Fibroblast of lung (primary cell): ENCODE measurements at regions not wholly inside any gene's neighbourhood (a gene's known extent, or its start where the extent isn't known, plus 50 kb on each side); places are given as distances from the start of the nearest gene placed in this dataset.

Experiments
- CTCF ChIP-seq, 2 donors: IDR thresholded peaks in 1 of 2; conservative IDR thresholded peaks in 1 of 2; 1 replicate in 1 of 2; 2 replicates in 1 of 2; pipeline ENCODE4 v1.5.1; 2011 to 2012; ENCODE audit warnings: low read length in 2 of 2, control low read depth in 1 of 2, inconsistent platforms in 1 of 2, low read depth in 1 of 2, mild to moderate bottlenecking in 1 of 2
- EZH2 ChIP-seq: IDR thresholded peaks from 2 replicates; pipeline ENCODE4 v1.5.1; 2012; ENCODE audit warnings: low read length, control low read depth, mild to moderate bottlenecking; ENCODE audit errors: missing control alignments

DNA sequence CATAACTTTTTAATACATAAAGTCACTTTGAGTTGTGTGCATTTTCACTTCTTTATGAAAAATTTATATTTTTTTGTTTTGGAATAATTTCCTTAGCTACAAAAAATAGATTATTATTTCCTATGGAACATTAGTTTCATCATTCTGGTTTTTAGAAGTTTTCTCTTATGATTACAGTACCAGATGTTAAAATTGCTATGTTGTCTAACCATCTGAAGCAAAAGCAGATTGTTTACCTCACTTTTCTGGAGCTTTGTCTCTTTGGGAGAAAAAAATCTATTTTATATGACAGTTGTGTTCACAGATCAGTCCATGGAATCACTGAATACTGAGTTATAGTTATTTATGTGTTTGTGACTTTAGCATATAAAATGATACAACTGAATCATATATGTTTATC, 708.9 kb upstream of the RIOK2 start:
- TF ChIP-seq CTCF (conservative IDR thresholded peaks at IDR 0.05 in 1 of 2, IDR thresholded peaks at IDR 0.05 in 1 of 2; ENCODE audit: low read depth in 1 of 2, low read length in 2 of 2), result no peak
- TF ChIP-seq EZH2, result no peak
